DOHH2 (cell line): ENCODE measurements at regions not wholly inside any gene's neighbourhood (a gene's known extent, or its start where the extent isn't known, plus 50 kb on each side); places are given as distances from the start of the nearest gene placed in this dataset.

Experiments used
- H3F3A ChIP-seq: fragments of 200-600 bp; sonication (generic), shearing (Covaris generic); 2 replicates; pipeline ENCODE4 v1.6.0; 2016; ENCODE audit warnings: antibody characterized with exemption, mild to moderate bottlenecking; ENCODE audit not compliant: control insufficient read depth, insufficient read depth
- H3K27ac ChIP-seq: fragments of 200-600 bp; sonication (generic); 2 replicates; pipeline ENCODE4 v1.5.1; 2014; ENCODE audit warnings: low read depth, mild to moderate bottlenecking, low read length, moderate library complexity
- H3K27me3 ChIP-seq: fragments of 200-600 bp; sonication (generic); 2 replicates; pipeline ENCODE4 v1.6.1; 2014; ENCODE audit warnings: mild to moderate bottlenecking, low read length, mixed read lengths; ENCODE audit not compliant: control insufficient read depth
- H3K36me3 ChIP-seq: fragments of 200-600 bp; sonication (generic); 2 replicates; pipeline ENCODE4 v1.6.1; 2014; ENCODE audit warnings: mild to moderate bottlenecking, low read length, moderate library complexity, mixed read lengths; ENCODE audit not compliant: control insufficient read depth
- H3K4me1 ChIP-seq: fragments of 200-600 bp; sonication (generic); 2 replicates; pipeline ENCODE4 v1.6.1; 2014; ENCODE audit warnings: mild to moderate bottlenecking, low read length, mixed read lengths; ENCODE audit not compliant: control insufficient read depth
- H3K4me2 ChIP-seq: fragments of 200-600 bp; sonication (generic); 2 replicates; pipeline ENCODE4 v1.6.0; 2014; ENCODE audit warnings: mild to moderate bottlenecking, low read length, moderate library complexity
- H3K4me3 ChIP-seq: fragments of 200-600 bp; sonication (generic); 2 replicates; pipeline ENCODE4 v1.5.1; 2014; ENCODE audit warnings: mild to moderate bottlenecking, low read length, mixed read lengths
- H3K79me2 ChIP-seq: fragments of 200-600 bp; sonication (generic); 2 replicates; pipeline ENCODE4 v1.6.1; 2014; ENCODE audit warnings: mild to moderate bottlenecking, low read length, mixed read lengths; ENCODE audit not compliant: control insufficient read depth
- H3K9me2 ChIP-seq: fragments of 200-600 bp; sonication (generic); replicated peaks from 2 replicates; pipeline ENCODE4 v1.6.1; 2014; ENCODE audit warnings: mild to moderate bottlenecking, low read length, mixed read lengths; ENCODE audit not compliant: control insufficient read depth
- H3K9me3 ChIP-seq: fragments of 200-600 bp; sonication (generic); 2 replicates; pipeline ENCODE4 v1.6.1; 2014; ENCODE audit warnings: antibody characterized with exemption, low read length, mixed read lengths; ENCODE audit not compliant: control insufficient read depth, insufficient read depth
- H4K20me1 ChIP-seq: fragments of 200-600 bp; sonication (generic); 2 replicates; pipeline ENCODE4 v1.6.0; 2014; ENCODE audit warnings: low read depth, mild to moderate bottlenecking, antibody characterized with exemption, low read length, moderate library complexity; ENCODE audit not compliant: control insufficient read depth, insufficient read depth
- EZH2phosphoT487 ChIP-seq: fragments of 200-600 bp; sonication (generic); IDR thresholded peaks from 2 replicates; pipeline ENCODE4 v1.6.1; 2017; ENCODE audit warnings: borderline replicate concordance, mild to moderate bottlenecking, antibody characterized with exemption, low read length, moderate library complexity, mixed read lengths
- TF ChIP-seq, protein P1 (sequence below): fragments of 200-600 bp; sonication (generic); IDR thresholded peaks from one replicate; pipeline ENCODE4 v1.5.1; 2014; ENCODE audit warnings: antibody characterized with exemption, mild to moderate bottlenecking, low read depth, low read length; ENCODE audit not compliant: poor library complexity, severe bottlenecking

GRCh38 chr12:34209259-34209835 lies 187.1 kb downstream of the ALG10 start:
- TF ChIP-seq EZH2phosphoT487 = no peak
- TF ChIP-seq, protein P1, sequence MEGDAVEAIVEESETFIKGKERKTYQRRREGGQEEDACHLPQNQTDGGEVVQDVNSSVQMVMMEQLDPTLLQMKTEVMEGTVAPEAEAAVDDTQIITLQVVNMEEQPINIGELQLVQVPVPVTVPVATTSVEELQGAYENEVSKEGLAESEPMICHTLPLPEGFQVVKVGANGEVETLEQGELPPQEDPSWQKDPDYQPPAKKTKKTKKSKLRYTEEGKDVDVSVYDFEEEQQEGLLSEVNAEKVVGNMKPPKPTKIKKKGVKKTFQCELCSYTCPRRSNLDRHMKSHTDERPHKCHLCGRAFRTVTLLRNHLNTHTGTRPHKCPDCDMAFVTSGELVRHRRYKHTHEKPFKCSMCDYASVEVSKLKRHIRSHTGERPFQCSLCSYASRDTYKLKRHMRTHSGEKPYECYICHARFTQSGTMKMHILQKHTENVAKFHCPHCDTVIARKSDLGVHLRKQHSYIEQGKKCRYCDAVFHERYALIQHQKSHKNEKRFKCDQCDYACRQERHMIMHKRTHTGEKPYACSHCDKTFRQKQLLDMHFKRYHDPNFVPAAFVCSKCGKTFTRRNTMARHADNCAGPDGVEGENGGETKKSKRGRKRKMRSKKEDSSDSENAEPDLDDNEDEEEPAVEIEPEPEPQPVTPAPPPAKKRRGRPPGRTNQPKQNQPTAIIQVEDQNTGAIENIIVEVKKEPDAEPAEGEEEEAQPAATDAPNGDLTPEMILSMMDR = no peak
- Histone ChIP-seq H3K27me3 (no peaks in the 10 kb centered on the region), H3K79me2 (no peaks in the 10 kb centered on the region)

DNA sequence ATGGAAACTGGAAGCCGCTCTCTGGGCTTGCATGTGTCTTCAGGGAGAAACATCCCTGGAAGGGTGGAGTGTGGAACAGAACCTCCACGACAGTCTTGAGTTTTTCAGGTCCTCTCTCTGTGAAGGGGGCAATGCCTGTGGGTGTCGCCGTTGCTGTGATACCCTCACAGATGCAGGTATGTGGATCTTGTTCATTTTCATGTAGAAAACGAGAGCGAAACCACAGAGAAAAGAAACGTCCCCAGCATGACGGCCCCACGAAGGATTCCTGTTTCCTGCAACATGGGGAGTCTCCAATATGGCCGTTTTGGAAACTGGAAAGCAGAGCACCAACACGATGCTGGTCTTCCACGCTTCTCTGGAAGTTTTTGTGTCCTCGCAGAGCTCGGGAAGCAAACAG lies 187.9 kb downstream of the ALG10 start:
- Histone ChIP-seq H4K20me1 (no peaks in the 10 kb centered on the region), H3K27me3 (no peaks in the 10 kb centered on the region), H3K9me3 (no peaks in the 10 kb centered on the region; the same call in 1 of the 2 replicates), H3K4me3 (no peak overlapping the region), H3K4me2 (no peak overlapping the region), H3K36me3 (no peaks in the 10 kb centered on the region), H3K27ac (no peak overlapping the region), H3K9me2 (no peaks in the 10 kb centered on the region), H3K79me2 (no peaks in the 10 kb centered on the region), H3K4me1 (no peaks in the 10 kb centered on the region), H3F3A (no peaks in the 10 kb centered on the region)
- TF ChIP-seq, protein P1 = no peak
- no peak for TF ChIP-seq EZH2phosphoT487

More at GRCh38 chr12:34209259-34209835, 187.1 kb downstream of the ALG10 start:
- Histone ChIP-seq H3K9me3 (no peaks in the 10 kb centered on the region; the same call in 1 of the 2 replicates), H4K20me1 (no peaks in the 10 kb centered on the region), H3K36me3 (no peaks in the 10 kb centered on the region), H3K4me3 (no peak overlapping the region), H3K27ac (no peak overlapping the region), H3F3A (no peaks in the 10 kb centered on the region), H3K4me1 (peaks cover 5% of the 10 kb centered on the region), H3K4me2 (no peak overlapping the region), H3K9me2 (no peaks in the 10 kb centered on the region)

DNA sequence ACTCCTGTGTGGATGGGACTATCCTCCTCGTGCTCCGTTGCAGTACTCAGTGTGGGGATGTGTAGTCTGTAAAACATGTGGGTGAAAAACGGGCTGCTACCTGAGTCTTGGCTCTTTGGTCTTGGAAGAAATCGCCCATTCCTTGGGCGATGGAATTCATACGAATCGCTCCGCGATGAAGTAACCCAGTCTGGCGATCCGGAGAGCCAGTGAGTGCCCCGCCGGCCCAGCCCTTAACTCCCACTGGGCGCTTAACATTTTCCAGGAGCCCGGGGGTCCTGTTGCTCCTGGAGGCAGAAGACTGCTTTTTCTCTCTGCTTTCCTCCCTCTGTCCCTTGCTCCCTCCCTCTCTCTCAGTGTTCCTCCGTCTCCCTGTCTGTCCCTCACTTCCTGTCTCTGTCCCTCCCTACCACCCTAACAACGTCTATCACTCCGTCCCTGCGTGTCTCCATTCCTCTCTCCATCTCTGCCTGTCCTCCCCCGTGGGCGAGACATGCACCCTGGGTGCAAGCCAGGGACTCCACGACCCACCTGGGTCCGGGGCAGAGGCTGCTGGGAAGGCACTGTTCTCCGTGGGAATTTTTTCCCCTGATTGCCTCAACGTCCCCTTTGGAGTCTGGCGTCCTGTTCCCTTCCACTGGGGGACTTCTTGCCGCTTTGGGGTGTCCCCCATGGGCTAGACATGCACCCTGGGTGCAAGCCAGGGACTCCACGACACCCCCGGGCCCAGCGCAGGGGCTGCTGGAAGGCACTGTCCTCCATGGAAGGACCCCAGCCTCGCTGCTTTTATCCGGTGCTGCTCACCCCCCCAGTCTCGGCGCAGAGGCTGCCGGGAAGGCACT lies 188.6 kb downstream of the ALG10 start:
- H3K9me3 ChIP-seq = no peaks in the 10 kb centered on the region; the same call in 1 of the 2 replicates
- H3K79me2 ChIP-seq = no peaks in the 10 kb centered on the region
- no peaks in the 10 kb centered on the region for H3F3A ChIP-seq
- H3K27ac ChIP-seq = no peak overlapping the region
- no peaks in the 10 kb centered on the region for H3K4me1 ChIP-seq
- no peaks in the 10 kb centered on the region for H3K27me3 ChIP-seq
- no peak overlapping the region for H3K4me2 ChIP-seq
- H4K20me1 ChIP-seq = no peaks in the 10 kb centered on the region
- H3K9me2 ChIP-seq = no peaks in the 10 kb centered on the region
- TF ChIP-seq, protein P1 = no peak
- no peak for TF ChIP-seq EZH2phosphoT487
- H3K36me3 ChIP-seq = no peaks in the 10 kb centered on the region
- no peak overlapping the region for H3K4me3 ChIP-seq
